ENCODE measurements at regions not wholly inside any gene's neighbourhood (a gene's known extent, or its start where the extent isn't known, plus 50 kb on each side); places are given as distances from the start of the nearest gene placed in this dataset.

DNA sequence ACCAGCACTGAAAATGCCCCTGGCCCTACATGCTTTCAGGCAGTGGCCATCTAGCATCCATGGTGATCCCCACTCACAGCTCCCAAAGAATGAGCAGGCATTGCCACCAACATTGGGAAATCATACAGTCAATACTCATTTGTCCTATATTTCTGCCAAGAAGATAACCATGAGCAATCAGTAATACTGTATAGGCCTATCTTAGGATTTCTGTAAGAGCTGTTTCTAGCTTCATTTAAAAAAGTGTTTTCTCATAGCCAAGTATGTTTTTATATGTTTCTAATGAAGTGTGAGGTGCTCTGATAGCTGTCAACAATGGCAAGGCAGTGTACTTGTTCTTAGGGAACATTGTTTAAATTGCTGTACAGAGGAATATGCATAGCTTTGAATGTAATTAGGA lies 428.7 kb downstream of the FGF9 start:
- BruUV-seq (replicated peaks): no TSS peak
- intact Hi-C loops (cut with micrococcal nuclease) (no loop called here), in situ Hi-C loops (cut with MboI; ENCODE audit: low sequenced_read_pairs) (no loop called here), dilution Hi-C loops (cut with HindIII; ENCODE audit: low sequenced_read_pairs, unreplicated experiment) (no loop called here)
- Histone ChIP-seq H3K56ac (ENCODE audit: extremely low read depth, insufficient read depth, low read length) (no peak overlapping the region), H3K27ac (ENCODE audit: insufficient read depth, low read length) (no peak overlapping the region), H4K8ac (ENCODE audit: low read depth in 2 of 2, low read length in 2 of 2) (no peak overlapping the region), H2BK20ac (ENCODE audit: low read depth, low read length) (no peak overlapping the region), H3K23ac (ENCODE audit: low read depth, low read length) (no peak overlapping the region), H3K14ac (replicated peaks; ENCODE audit: low read depth, low read length) (no peak overlapping the region), H2BK15ac (ENCODE audit: low read depth, low read length) (peak overlapping the region; percentile 60; the same call in 2 of the 3 replicates), H3K9me3 (ENCODE audit: control insufficient read depth, insufficient read depth, low read length) (peaks cover 6% of the 10 kb centered on the region; the same call in 1 of the 2 replicates), H2AK5ac (ENCODE audit: low read depth, low read length) (peak overlapping the region; percentile 13; the same call in 1 of the 2 replicates), H3K4me3 (ENCODE audit: insufficient read depth, low read depth, low read length) (no peak overlapping the region), H3K27me3 (ENCODE audit: control insufficient read depth, insufficient read depth, low read length) (no peaks in the 10 kb centered on the region), H2AFZ (replicated peaks; ENCODE audit: low read length, poor library complexity) (no peak overlapping the region), H4K91ac (ENCODE audit: insufficient read depth, low read depth, low read length) (peak overlapping the region; percentile 49), H2BK120ac (ENCODE audit: low read depth, low read length) (no peak overlapping the region), H3K18ac (ENCODE audit: low read depth, low read length) (no peak overlapping the region), H3K4ac (ENCODE audit: low read depth, low read length) (peak overlapping the region; percentile 40; the same call in 1 of the 2 replicates), H3K79me1 (ENCODE audit: low read depth in 1 of 2, low read length in 2 of 2) (no peaks in the 10 kb centered on the region), H4K5ac (ENCODE audit: low read depth, low read length) (peak overlapping the region; percentile 15; the same call in 1 of the 2 replicates), H3K9me1 (ENCODE audit: insufficient read depth, low read length) (no peaks in the 10 kb centered on the region), H4K20me1 (ENCODE audit: insufficient read depth, low read length) (no peaks in the 10 kb centered on the region), H3K4me1 (ENCODE audit: control insufficient read depth, insufficient read depth, low read length) (peaks cover 4% of the 10 kb centered on the region; the same call in 1 of the 2 replicates), H3K36me3 (ENCODE audit: control insufficient read depth, insufficient read depth, low read length) (no peaks in the 10 kb centered on the region), H2AK9ac (replicated peaks; ENCODE audit: low read depth, low read length, poor library complexity) (no peak overlapping the region), H3K4me2 (ENCODE audit: low read depth, low read length) (no peak overlapping the region), H2BK5ac (ENCODE audit: low read depth, low read length, poor library complexity, severe bottlenecking) (no peak overlapping the region), H3K9ac (ENCODE audit: low read depth, low read length) (no peak overlapping the region)
- ATAC-seq (ENCODE audit: low read depth) (no peak), DNase-seq (peak; percentile 7)
- POLR2A ChIA-PET (ENCODE audit: unreplicated experiment): no interaction called here
- CTCF ChIA-PET: no interaction called here
- TF ChIP-seq FOS (IDR thresholded peaks at IDR 0.05; ENCODE audit: low read depth, low read length) (no peak), BHLHE40 (IDR thresholded peaks at IDR 0.05; ENCODE audit: low read depth, low read length) (no peak), POLR2A (IDR thresholded peaks at IDR 0.05; ENCODE audit: low read depth, low read length) (no peak), RFX5 (IDR thresholded peaks at IDR 0.05; ENCODE audit: low read depth, low read length) (no peak), MAFK (IDR thresholded peaks at IDR 0.05; ENCODE audit: low read depth, low read length) (no peak), RCOR1 (IDR thresholded peaks at IDR 0.05; ENCODE audit: insufficient replicate concordance, low read length) (no peak), CHD1 (IDR thresholded peaks at IDR 0.05; ENCODE audit: low read depth, low read length) (no peak), CEBPB (IDR thresholded peaks at IDR 0.05; ENCODE audit: low read depth, low read length) (no peak), SMC3 (IDR thresholded peaks at IDR 0.05; ENCODE audit: low read depth, low read length) (no peak), RAD21 (IDR thresholded peaks at IDR 0.05; ENCODE audit: low read length) (no peak), MAZ (IDR thresholded peaks at IDR 0.05; ENCODE audit: borderline replicate concordance, low read depth, low read length) (no peak), MXI1 (IDR thresholded peaks at IDR 0.05; ENCODE audit: borderline replicate concordance, low read depth, low read length) (no peak), NFE2L2 (IDR thresholded peaks at IDR 0.05; ENCODE audit: low read depth, low read length) (no peak)
- TF ChIP-seq, protein P1, sequence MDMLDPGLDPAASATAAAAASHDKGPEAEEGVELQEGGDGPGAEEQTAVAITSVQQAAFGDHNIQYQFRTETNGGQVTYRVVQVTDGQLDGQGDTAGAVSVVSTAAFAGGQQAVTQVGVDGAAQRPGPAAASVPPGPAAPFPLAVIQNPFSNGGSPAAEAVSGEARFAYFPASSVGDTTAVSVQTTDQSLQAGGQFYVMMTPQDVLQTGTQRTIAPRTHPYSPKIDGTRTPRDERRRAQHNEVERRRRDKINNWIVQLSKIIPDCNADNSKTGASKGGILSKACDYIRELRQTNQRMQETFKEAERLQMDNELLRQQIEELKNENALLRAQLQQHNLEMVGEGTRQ (IDR thresholded peaks at IDR 0.05; ENCODE audit: low read depth, low read length): no peak
- TF ChIP-seq, protein P2, sequence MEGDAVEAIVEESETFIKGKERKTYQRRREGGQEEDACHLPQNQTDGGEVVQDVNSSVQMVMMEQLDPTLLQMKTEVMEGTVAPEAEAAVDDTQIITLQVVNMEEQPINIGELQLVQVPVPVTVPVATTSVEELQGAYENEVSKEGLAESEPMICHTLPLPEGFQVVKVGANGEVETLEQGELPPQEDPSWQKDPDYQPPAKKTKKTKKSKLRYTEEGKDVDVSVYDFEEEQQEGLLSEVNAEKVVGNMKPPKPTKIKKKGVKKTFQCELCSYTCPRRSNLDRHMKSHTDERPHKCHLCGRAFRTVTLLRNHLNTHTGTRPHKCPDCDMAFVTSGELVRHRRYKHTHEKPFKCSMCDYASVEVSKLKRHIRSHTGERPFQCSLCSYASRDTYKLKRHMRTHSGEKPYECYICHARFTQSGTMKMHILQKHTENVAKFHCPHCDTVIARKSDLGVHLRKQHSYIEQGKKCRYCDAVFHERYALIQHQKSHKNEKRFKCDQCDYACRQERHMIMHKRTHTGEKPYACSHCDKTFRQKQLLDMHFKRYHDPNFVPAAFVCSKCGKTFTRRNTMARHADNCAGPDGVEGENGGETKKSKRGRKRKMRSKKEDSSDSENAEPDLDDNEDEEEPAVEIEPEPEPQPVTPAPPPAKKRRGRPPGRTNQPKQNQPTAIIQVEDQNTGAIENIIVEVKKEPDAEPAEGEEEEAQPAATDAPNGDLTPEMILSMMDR (conservative IDR thresholded peaks at IDR 0.05; ENCODE audit: low read depth, low read length): no peak
- TF ChIP-seq, protein P3, sequence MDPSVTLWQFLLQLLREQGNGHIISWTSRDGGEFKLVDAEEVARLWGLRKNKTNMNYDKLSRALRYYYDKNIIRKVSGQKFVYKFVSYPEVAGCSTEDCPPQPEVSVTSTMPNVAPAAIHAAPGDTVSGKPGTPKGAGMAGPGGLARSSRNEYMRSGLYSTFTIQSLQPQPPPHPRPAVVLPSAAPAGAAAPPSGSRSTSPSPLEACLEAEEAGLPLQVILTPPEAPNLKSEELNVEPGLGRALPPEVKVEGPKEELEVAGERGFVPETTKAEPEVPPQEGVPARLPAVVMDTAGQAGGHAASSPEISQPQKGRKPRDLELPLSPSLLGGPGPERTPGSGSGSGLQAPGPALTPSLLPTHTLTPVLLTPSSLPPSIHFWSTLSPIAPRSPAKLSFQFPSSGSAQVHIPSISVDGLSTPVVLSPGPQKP (IDR thresholded peaks at IDR 0.05; ENCODE audit: borderline replicate concordance, low read depth, low read length): no peak
